Suprapubic skin (tissue), 4 donors: ENCODE measurements at regions not wholly inside any gene's neighbourhood (a gene's known extent, or its start where the extent isn't known, plus 50 kb on each side); places are given as distances from the start of the nearest gene placed in this dataset.

Experiments
- DNase-seq, 2 donors: peaks; one replicate each; pipeline ENCODE4 v3.0.0-alpha.2; 2019; ENCODE audit warnings: low spot score in 2 of 2
- H3K27ac ChIP-seq: fragments of 200-600 bp; sonication (generic); one replicate; pipeline ENCODE4 v1.5.1; 2019
- H3K27me3 ChIP-seq: fragments of 200-600 bp; sonication (generic); one replicate; pipeline ENCODE4 v1.5.1; 2019
- H3K36me3 ChIP-seq: fragments of 200-600 bp; sonication (generic); one replicate; pipeline ENCODE4 v1.5.1; 2019
- H3K4me1 ChIP-seq: fragments of 200-600 bp; sonication (generic); one replicate; pipeline ENCODE4 v1.5.1; 2019
- H3K4me3 ChIP-seq: fragments of 200-600 bp; sonication (generic); one replicate; pipeline ENCODE4 v1.5.1; 2019; ENCODE audit warnings: mild to moderate bottlenecking
- H3K9me3 ChIP-seq: fragments of 200-600 bp; sonication (generic); one replicate; pipeline ENCODE4 v1.5.1; 2019
- CTCF ChIP-seq, 2 donors: fragments of 200-600 bp in 1 of 2; fragments of 450-650 bp in 1 of 2; sonication (generic) in 1 of 2; IDR thresholded peaks; one replicate each; pipeline ENCODE4 v1.5.1; 2016 to 2019; ENCODE audit warnings: antibody characterized with exemption in 2 of 2, mild to moderate bottlenecking in 1 of 2, moderate library complexity in 1 of 2
- EP300 ChIP-seq: sonication (generic); formaldehyde crosslinking; IDR thresholded peaks from one replicate; pipeline ENCODE4 v1.6.1; 2017; ENCODE audit warnings: antibody characterized with exemption
- POLR2A ChIP-seq, 2 donors: fragments of 450-650 bp; IDR thresholded peaks; one replicate each; pipeline ENCODE4 v1.6.1; 2017; ENCODE audit warnings: antibody characterized with exemption in 2 of 2, mild to moderate bottlenecking in 2 of 2, moderate library complexity in 2 of 2
- POLR2AphosphoS5 ChIP-seq, 3 donors: sonication (generic); formaldehyde crosslinking; IDR thresholded peaks; one replicate each; pipeline ENCODE4 v1.6.1; 2017; ENCODE audit warnings: antibody characterized with exemption in 3 of 3
- WGBS: methylation state at CpG from one replicate; pipeline ENCODE4 v1.1.5; 2018; 5-methylcytosine and 5-hydroxymethylcytosine counted together

- 40% methylated on average over 1 of the region's 1 CpG for WGBS
- no peak overlapping the region for H3K27ac ChIP-seq
- no peaks in the 10 kb centered on the region for H3K9me3 ChIP-seq
- H3K27me3 ChIP-seq, result no peaks in the 10 kb centered on the region
- H3K36me3 ChIP-seq, result no peaks in the 10 kb centered on the region
- no peak overlapping the region for H3K4me3 ChIP-seq
- no peak for DNase-seq
- peaks cover 6% of the 10 kb centered on the region for H3K4me1 ChIP-seq
- TF ChIP-seq POLR2AphosphoS5 (IDR thresholded peaks at IDR 0.05) (no peak), POLR2A (IDR thresholded peaks at IDR 0.05) (no peak), CTCF (IDR thresholded peaks at IDR 0.05) (no peak), EP300 (no peak)
Measured at GRCh38 chr18:23342506-23342905, 110.6 kb upstream of the RIOK3 start.

GRCh38 chr18:23350188-23350587 lies 102.9 kb upstream of the RIOK3 start:
- Histone ChIP-seq H3K27me3 (no peaks in the 10 kb centered on the region), H3K4me3 (no peak overlapping the region), H3K36me3 (no peaks in the 10 kb centered on the region), H3K9me3 (no peaks in the 10 kb centered on the region), H3K4me1 (no peaks in the 10 kb centered on the region), H3K27ac (no peak overlapping the region)
- no peak for TF ChIP-seq EP300
- WGBS, result 97% methylated on average over 2 of the region's 2 CpGs
- no peak for DNase-seq

GRCh38 chr18:23351521-23351920 lies 101.6 kb upstream of the RIOK3 start:
- no peaks in the 10 kb centered on the region for H3K27me3 ChIP-seq
- no peak overlapping the region for H3K27ac ChIP-seq
- H3K4me1 ChIP-seq, result peaks cover 6% of the 10 kb centered on the region
- H3K4me3 ChIP-seq, result no peak overlapping the region
- DNase-seq, result no peak
- TF ChIP-seq POLR2A (IDR thresholded peaks at IDR 0.05) (no peak), EP300 (no peak)
- WGBS, result 91% methylated on average over 4 of the region's 4 CpGs
- H3K36me3 ChIP-seq, result no peaks in the 10 kb centered on the region
- H3K9me3 ChIP-seq, result no peaks in the 10 kb centered on the region

GRCh38 chr18:23352042-23352441 lies 101.0 kb upstream of the RIOK3 start:
- WGBS, result 83% methylated on average over 2 of the region's 2 CpGs
- Histone ChIP-seq H3K27ac (no peak overlapping the region), H3K36me3 (no peaks in the 10 kb centered on the region), H3K4me3 (no peak overlapping the region), H3K4me1 (peaks cover 11% of the 10 kb centered on the region), H3K27me3 (no peaks in the 10 kb centered on the region), H3K9me3 (no peaks in the 10 kb centered on the region)
- TF ChIP-seq POLR2A (IDR thresholded peaks at IDR 0.05) (no peak), POLR2AphosphoS5 (IDR thresholded peaks at IDR 0.05) (no peak), CTCF (IDR thresholded peaks at IDR 0.05) (no peak), EP300 (no peak)
- DNase-seq, result no peak

GRCh38 chr18:23353459-23353858 lies 99.6 kb upstream of the RIOK3 start:
- H3K27ac ChIP-seq, result no peak overlapping the region
- no peak overlapping the region for H3K4me3 ChIP-seq
- H3K4me1 ChIP-seq, result peaks cover 25% of the 10 kb centered on the region
- no peaks in the 10 kb centered on the region for H3K9me3 ChIP-seq
- no peak for DNase-seq
- 63% methylated on average over 3 of the region's 3 CpGs for WGBS
- no peaks in the 10 kb centered on the region for H3K27me3 ChIP-seq
- no peak for TF ChIP-seq CTCF (IDR thresholded peaks at IDR 0.05)
- TF ChIP-seq EP300, result no peak
- no peak for TF ChIP-seq POLR2A (IDR thresholded peaks at IDR 0.05)
- TF ChIP-seq POLR2AphosphoS5 (IDR thresholded peaks at IDR 0.05), result no peak
- no peaks in the 10 kb centered on the region for H3K36me3 ChIP-seq

- 60% methylated on average over 4 of the region's 4 CpGs for WGBS
- TF ChIP-seq POLR2A (IDR thresholded peaks at IDR 0.05) (no peak), EP300 (no peak), CTCF (IDR thresholded peaks at IDR 0.05) (no peak), POLR2AphosphoS5 (IDR thresholded peaks at IDR 0.05) (no peak)
- Histone ChIP-seq H3K9me3 (no peaks in the 10 kb centered on the region), H3K4me1 (peaks cover 33% of the 10 kb centered on the region), H3K27ac (no peak overlapping the region), H3K36me3 (no peaks in the 10 kb centered on the region), H3K4me3 (no peak overlapping the region), H3K27me3 (no peaks in the 10 kb centered on the region)
- DNase-seq, result no peak
Measured at GRCh38 chr18:23354625-23355024, 98.5 kb upstream of the RIOK3 start.
